HL-60 (cell line): ENCODE measurements at regions not wholly inside any gene's neighbourhood (a gene's known extent, or its start where the extent isn't known, plus 50 kb on each side); places are given as distances from the start of the nearest gene placed in this dataset.

ENCODE experiments used
- DNase-seq, 2 experiments: peaks; one replicate each; pipeline ENCODE4 v3.0.0-alpha.2; 2010 to 2020; ENCODE audit warnings: low read depth in 1 of 2, low spot score in 1 of 2
- H3K27ac ChIP-seq: fragments of 250-450 bp; sonication (Bioruptor Pico); replicated peaks from 2 replicates; pipeline ENCODE4 v1.5.1; 2020; ENCODE audit warnings: mild to moderate bottlenecking, moderate library complexity
- H3K27me3 ChIP-seq: fragments of 250-450 bp; sonication (Bioruptor Pico); 2 replicates; pipeline ENCODE4 v1.5.1; 2021; ENCODE audit warnings: mild to moderate bottlenecking, moderate library complexity; ENCODE audit not compliant: insufficient read depth, poor library complexity, severe bottlenecking
- H3K4me3 ChIP-seq: replicated peaks from 2 replicates; pipeline ENCODE4 v1.5.1; 2011; ENCODE audit warnings: mild to moderate bottlenecking, control low read depth, low read length; ENCODE audit not compliant: insufficient read depth
- GABPA ChIP-seq: IDR thresholded peaks from 2 replicates; pipeline ENCODE4 v1.6.1; 2012; ENCODE audit warnings: low read depth
- POLR2AphosphoS5 ChIP-seq: IDR thresholded peaks from 2 replicates; pipeline ENCODE4 v1.6.1; 2012; ENCODE audit warnings: low read depth
- SPI1 ChIP-seq: IDR thresholded peaks from 2 replicates; pipeline ENCODE4 v1.6.1; 2012; ENCODE audit warnings: low read depth, mild to moderate bottlenecking, borderline replicate concordance
- TF ChIP-seq, protein P1 (sequence below): IDR thresholded peaks from one replicate; pipeline ENCODE4 v1.5.1; 2011; ENCODE audit warnings: low read length, control low read depth, inconsistent platforms; ENCODE audit not compliant: insufficient read depth
- TF ChIP-seq, protein P2 (sequence below): IDR thresholded peaks from 2 replicates; pipeline ENCODE4 v1.6.1; 2012; ENCODE audit warnings: low read depth; ENCODE audit not compliant: insufficient replicate concordance

DNA sequence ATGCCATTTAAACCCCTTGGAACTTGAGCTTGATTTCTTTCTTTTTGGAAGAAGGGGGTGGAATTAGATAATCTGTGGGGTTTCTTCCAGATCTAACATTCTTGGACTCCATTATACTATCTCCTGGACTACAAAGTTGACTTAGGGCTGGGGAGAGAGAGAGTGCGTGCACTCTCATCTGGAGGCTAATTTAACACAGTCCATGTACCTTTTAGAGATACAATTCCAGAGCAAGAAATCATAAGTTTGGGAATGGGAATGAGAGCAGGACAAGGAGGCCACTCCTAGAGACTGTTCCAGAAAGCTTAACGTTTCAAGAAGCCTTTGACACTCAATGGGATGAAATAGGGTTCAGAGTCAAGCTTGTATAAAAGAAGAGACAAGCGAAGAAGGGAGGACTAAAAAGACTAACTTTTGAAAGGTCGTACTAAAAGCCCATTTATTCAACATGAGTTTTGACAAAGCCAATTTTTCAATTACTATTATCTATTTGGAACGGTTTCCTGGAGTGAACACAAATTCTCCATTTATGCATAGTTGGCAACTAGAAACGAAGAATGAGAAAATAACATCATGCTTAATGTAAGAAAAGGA is 83.4 kb downstream of the ACTL7B start:
- H3K27ac ChIP-seq = no peak overlapping the region
- no peaks in the 10 kb centered on the region for H3K27me3 ChIP-seq
- H3K4me3 ChIP-seq = no peak overlapping the region
- DNase-seq = no peak
- TF ChIP-seq POLR2AphosphoS5 = no peak
- TF ChIP-seq, protein P1, sequence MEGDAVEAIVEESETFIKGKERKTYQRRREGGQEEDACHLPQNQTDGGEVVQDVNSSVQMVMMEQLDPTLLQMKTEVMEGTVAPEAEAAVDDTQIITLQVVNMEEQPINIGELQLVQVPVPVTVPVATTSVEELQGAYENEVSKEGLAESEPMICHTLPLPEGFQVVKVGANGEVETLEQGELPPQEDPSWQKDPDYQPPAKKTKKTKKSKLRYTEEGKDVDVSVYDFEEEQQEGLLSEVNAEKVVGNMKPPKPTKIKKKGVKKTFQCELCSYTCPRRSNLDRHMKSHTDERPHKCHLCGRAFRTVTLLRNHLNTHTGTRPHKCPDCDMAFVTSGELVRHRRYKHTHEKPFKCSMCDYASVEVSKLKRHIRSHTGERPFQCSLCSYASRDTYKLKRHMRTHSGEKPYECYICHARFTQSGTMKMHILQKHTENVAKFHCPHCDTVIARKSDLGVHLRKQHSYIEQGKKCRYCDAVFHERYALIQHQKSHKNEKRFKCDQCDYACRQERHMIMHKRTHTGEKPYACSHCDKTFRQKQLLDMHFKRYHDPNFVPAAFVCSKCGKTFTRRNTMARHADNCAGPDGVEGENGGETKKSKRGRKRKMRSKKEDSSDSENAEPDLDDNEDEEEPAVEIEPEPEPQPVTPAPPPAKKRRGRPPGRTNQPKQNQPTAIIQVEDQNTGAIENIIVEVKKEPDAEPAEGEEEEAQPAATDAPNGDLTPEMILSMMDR = no peak
- no peak for TF ChIP-seq SPI1
- no peak for TF ChIP-seq GABPA
- TF ChIP-seq, protein P2, sequence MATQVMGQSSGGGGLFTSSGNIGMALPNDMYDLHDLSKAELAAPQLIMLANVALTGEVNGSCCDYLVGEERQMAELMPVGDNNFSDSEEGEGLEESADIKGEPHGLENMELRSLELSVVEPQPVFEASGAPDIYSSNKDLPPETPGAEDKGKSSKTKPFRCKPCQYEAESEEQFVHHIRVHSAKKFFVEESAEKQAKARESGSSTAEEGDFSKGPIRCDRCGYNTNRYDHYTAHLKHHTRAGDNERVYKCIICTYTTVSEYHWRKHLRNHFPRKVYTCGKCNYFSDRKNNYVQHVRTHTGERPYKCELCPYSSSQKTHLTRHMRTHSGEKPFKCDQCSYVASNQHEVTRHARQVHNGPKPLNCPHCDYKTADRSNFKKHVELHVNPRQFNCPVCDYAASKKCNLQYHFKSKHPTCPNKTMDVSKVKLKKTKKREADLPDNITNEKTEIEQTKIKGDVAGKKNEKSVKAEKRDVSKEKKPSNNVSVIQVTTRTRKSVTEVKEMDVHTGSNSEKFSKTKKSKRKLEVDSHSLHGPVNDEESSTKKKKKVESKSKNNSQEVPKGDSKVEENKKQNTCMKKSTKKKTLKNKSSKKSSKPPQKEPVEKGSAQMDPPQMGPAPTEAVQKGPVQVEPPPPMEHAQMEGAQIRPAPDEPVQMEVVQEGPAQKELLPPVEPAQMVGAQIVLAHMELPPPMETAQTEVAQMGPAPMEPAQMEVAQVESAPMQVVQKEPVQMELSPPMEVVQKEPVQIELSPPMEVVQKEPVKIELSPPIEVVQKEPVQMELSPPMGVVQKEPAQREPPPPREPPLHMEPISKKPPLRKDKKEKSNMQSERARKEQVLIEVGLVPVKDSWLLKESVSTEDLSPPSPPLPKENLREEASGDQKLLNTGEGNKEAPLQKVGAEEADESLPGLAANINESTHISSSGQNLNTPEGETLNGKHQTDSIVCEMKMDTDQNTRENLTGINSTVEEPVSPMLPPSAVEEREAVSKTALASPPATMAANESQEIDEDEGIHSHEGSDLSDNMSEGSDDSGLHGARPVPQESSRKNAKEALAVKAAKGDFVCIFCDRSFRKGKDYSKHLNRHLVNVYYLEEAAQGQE = no peak

DNA sequence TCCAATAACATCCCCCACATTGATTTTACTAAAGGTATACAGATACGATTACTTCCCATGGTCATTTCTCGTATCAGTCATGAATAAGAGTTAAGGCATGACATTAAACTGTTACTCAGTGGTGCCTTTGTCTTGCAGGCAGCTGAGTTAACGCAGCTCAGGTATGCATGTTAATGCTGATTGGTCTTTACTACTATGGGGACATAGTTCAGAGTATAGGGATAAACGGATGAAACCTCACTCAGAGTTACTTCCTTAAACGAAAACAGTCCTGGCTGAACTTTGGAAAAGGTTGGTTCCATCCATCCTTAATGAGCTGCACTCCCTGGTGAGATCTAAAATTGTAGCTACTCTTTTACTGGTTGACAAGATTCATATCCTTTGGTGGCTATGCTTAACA is 87.0 kb downstream of the ACTL7B start:
- no peak for DNase-seq
- Histone ChIP-seq H3K27me3 (no peaks in the 10 kb centered on the region), H3K27ac (no peak overlapping the region), H3K4me3 (no peak overlapping the region)
- TF ChIP-seq POLR2AphosphoS5 (no peak), SPI1 (no peak), GABPA (no peak)
- TF ChIP-seq, protein P2 = no peak
- TF ChIP-seq, protein P1 = no peak

DNA sequence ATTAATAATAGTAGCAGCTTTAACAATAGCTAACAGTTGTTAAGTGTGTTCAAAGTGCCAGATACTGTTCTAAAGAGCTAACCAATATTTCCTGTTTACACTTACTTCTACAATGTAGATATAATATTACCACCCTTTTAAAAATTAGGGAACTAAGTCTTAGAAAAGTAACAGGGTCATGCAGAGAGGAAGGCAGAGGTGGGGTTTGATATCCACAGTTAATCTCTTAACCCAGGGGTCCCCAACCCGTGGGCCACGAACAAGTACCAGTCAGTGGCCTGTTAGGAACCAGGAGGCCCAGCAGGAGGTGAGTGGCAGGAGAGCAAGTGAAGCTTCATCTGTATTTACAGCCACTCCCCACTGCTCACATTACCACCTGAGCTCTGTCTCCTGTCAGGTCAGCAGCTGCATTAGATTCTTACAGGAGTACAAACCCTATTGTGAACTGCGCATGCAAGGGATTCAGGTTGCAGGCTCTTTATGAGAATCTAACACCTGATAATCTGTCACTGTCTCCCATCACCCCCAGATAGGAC is 89.1 kb downstream of the ACTL7B start:
- TF ChIP-seq POLR2AphosphoS5 (no peak), SPI1 (no peak), GABPA (no peak)
- Histone ChIP-seq H3K4me3 (no peak overlapping the region), H3K27me3 (no peaks in the 10 kb centered on the region), H3K27ac (no peak overlapping the region)
- DNase-seq = no peak

DNA sequence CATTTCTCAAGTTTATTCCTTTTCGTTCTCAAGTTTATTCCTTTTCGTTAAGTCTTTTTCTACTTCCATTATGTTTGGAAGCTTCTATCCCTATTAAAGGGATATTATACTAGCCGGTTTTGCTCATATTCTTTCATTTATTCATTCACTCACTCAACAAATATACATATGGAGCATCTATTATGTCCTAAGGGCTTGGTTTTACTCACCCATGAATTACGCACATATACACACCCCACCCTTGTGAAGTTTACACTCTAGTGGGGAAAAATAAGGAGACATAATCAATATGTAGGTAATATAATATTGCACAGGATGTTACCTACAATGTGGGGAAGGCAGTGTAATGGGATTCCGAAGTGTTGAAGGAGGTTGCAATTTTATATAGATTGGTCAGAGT is 90.5 kb downstream of the ACTL7B start:
- no peak for DNase-seq
- H3K4me3 ChIP-seq = no peak overlapping the region
- no peak overlapping the region for H3K27ac ChIP-seq
- no peaks in the 10 kb centered on the region for H3K27me3 ChIP-seq
- no peak for TF ChIP-seq GABPA
- TF ChIP-seq, protein P2 = no peak
- TF ChIP-seq, protein P1 = no peak
- TF ChIP-seq POLR2AphosphoS5 = no peak
- no peak for TF ChIP-seq SPI1
